SK-MEL-5 (cell line): ENCODE measurements at regions not wholly inside any gene's neighbourhood (a gene's known extent, or its start where the extent isn't known, plus 50 kb on each side); places are given as distances from the start of the nearest gene placed in this dataset.

Source experiments
- DNase-seq: peaks from one replicate; pipeline ENCODE4 v3.0.0-alpha.2; 2016; ENCODE audit warnings: low read depth, low spot score
- in situ Hi-C: cut with HindIII; loops from 2 replicates; pipeline ENCODE4 v1.10.0; 2016; ENCODE audit warnings: low sequenced_read_pairs, high pct_unique_total_duplicates, low pct_unique_long_range_greater_than_20kb

- DNase-seq: no peak
- in situ Hi-C loops: no loop called here
Measured at GRCh38 chr11:10914050-10914449, 56.2 kb upstream of the ZBED5 start.

- in situ Hi-C loops: no loop called here
- no peak for DNase-seq
Measured at GRCh38 chr11:10913075-10913474, 55.2 kb upstream of the ZBED5 start.

GRCh38 chr11:10911907-10912306 is 54.1 kb upstream of the ZBED5 start:
- DNase-seq: no peak
- in situ Hi-C loops: no loop called here

DNA sequence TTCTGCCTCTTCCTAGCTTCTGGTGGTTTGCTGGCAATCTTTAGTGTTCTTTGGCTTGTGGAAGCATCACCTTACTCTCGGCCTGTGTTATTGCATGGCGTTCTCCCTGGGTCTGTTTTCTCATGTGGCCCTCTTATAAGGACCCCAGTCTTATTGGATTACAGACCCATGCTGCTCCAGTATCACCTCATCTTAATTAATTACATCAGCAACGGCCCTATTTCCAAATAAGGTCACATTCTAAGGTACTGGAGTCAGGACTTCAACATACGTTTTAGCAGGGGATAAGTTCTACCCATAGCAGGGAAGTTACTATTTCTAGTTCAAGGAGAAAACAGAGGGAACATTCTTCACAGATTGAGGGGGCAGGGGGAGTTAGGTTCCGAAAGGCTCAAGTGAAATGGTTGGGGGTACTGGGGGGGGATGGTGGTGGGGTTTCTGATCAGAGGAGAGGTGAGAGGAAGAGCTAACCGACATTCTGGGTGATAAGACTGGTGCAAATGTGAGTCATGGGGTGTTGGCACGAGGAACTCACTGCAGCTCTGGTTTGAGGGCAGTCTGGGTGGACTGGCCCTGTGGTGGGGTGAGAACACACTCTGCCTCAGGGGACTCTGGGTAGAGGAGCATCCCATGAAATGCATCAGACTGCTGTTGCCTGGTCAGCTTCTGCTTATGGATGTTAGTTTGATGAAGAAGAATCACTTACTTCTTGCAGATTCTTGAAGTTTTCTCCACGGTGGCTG is 51.5 kb upstream of the ZBED5 start:
- in situ Hi-C loops: no loop called here
- no peak for DNase-seq

GRCh38 chr11:10908215-10908951 is 50.5 kb upstream of the ZBED5 start:
- in situ Hi-C loops: no loop called here
- peak; percentile 23 for DNase-seq
